ENCODE measurements at regions not wholly inside any gene's neighbourhood (a gene's known extent, or its start where the extent isn't known, plus 50 kb on each side); places are given as distances from the start of the nearest gene placed in this dataset.
"Not testable (repeated sequence)": the region's sequence is repeated elsewhere in the genome, so short reads cannot be mapped to it uniquely, and the experiment has no call there.

GRCh38 chr7:80026766-80027165, 107.9 kb upstream of the GNAI1 start:
- intact Hi-C loops (cut with DNase I), result no loop called here
- no peaks in the 10 kb centered on the region for H3K36me3 ChIP-seq
- 72% methylated on average over 4 of the region's 4 CpGs for WGBS
- H3K27me3 ChIP-seq (replicated peaks; ENCODE audit: insufficient read depth), result no peaks in the 10 kb centered on the region
- TF ChIP-seq CTCF (IDR thresholded peaks at IDR 0.05) (no peak), POLR2A (IDR thresholded peaks at IDR 0.05) (no peak), POLR2AphosphoS5 (IDR thresholded peaks at IDR 0.05) (no peak)
- DNase-seq (ENCODE audit: low spot score), result no peak
- no peaks in the 10 kb centered on the region for H3K9me3 ChIP-seq
- no peak overlapping the region for H3K4me3 ChIP-seq
- no peaks in the 10 kb centered on the region for H3K4me1 ChIP-seq (replicated peaks)
- no peak overlapping the region for H3K27ac ChIP-seq

- H3K36me3 ChIP-seq; H3K27me3 ChIP-seq (replicated peaks; ENCODE audit: insufficient read depth); DNase-seq (ENCODE audit: low spot score); intact Hi-C loops (cut with DNase I); H3K9me3 ChIP-seq; H3K4me3 ChIP-seq; H3K4me1 ChIP-seq (replicated peaks); H3K27ac ChIP-seq: not testable (repeated sequence)
- 48% methylated on average over 5 of the region's 5 CpGs for WGBS
Measured at GRCh38 chr7:80020277-80020676, 114.4 kb upstream of the GNAI1 start.

- not testable (repeated sequence) for DNase-seq (ENCODE audit: low spot score)
Measured at GRCh38 chr7:80019809-80020207, 114.8 kb upstream of the GNAI1 start.

GRCh38 chr7:80018941-80019808, 115.5 kb upstream of the GNAI1 start:
- no peaks in the 10 kb centered on the region for H3K9me3 ChIP-seq
- H3K4me3 ChIP-seq, result no peak overlapping the region
- intact Hi-C loops (cut with DNase I), result no loop called here
- TF ChIP-seq POLR2AphosphoS5 (IDR thresholded peaks at IDR 0.05) (no peak), POLR2A (IDR thresholded peaks at IDR 0.05) (no peak), CTCF (IDR thresholded peaks at IDR 0.05) (peak; percentile 22 to 64 (median 45))
- no peak overlapping the region for H3K27ac ChIP-seq
- no peaks in the 10 kb centered on the region for H3K36me3 ChIP-seq
- no peaks in the 10 kb centered on the region for H3K27me3 ChIP-seq (replicated peaks; ENCODE audit: insufficient read depth)
- WGBS, result 33% methylated on average over 9 of the region's 9 CpGs
- DNase-seq (ENCODE audit: low spot score), result no peak
- H3K4me1 ChIP-seq (replicated peaks), result no peaks in the 10 kb centered on the region

More at GRCh38 chr7:80019809-80020207, 114.8 kb upstream of the GNAI1 start:
- H3K27ac ChIP-seq; H3K4me1 ChIP-seq (replicated peaks); intact Hi-C loops (cut with DNase I); H3K36me3 ChIP-seq; H3K27me3 ChIP-seq (replicated peaks; ENCODE audit: insufficient read depth); H3K4me3 ChIP-seq; H3K9me3 ChIP-seq: not testable (repeated sequence)
- WGBS, result 89% methylated on average over 4 of the region's 4 CpGs

- 58% methylated on average over 2 of the region's 2 CpGs for WGBS
- Histone ChIP-seq H3K4me3 (no peak overlapping the region), H3K4me1 (replicated peaks) (no peaks in the 10 kb centered on the region), H3K27me3 (replicated peaks; ENCODE audit: insufficient read depth) (no peaks in the 10 kb centered on the region), H3K27ac (no peak overlapping the region), H3K36me3 (no peaks in the 10 kb centered on the region), H3K9me3 (no peaks in the 10 kb centered on the region)
- TF ChIP-seq POLR2AphosphoS5 (IDR thresholded peaks at IDR 0.05) (no peak), CTCF (IDR thresholded peaks at IDR 0.05) (no peak)
- intact Hi-C loops (cut with DNase I), result no loop called here
- no peak for DNase-seq (ENCODE audit: low spot score)
Measured at GRCh38 chr7:80017101-80017698, 117.4 kb upstream of the GNAI1 start.

- intact Hi-C loops (cut with DNase I), result no loop called here
Measured at GRCh38 chr7:80014511-80014910, 120.1 kb upstream of the GNAI1 start.

More at GRCh38 chr7:80014511-80014910, 120.1 kb upstream of the GNAI1 start:
- no peaks in the 10 kb centered on the region for H3K4me1 ChIP-seq (replicated peaks)
- WGBS, result 83% methylated on average over 2 of the region's 2 CpGs
- H3K9me3 ChIP-seq, result no peaks in the 10 kb centered on the region
- TF ChIP-seq CTCF (IDR thresholded peaks at IDR 0.05) (no peak), POLR2A (IDR thresholded peaks at IDR 0.05) (no peak), POLR2AphosphoS5 (IDR thresholded peaks at IDR 0.05) (no peak)
- DNase-seq (ENCODE audit: low spot score), result no peak
- no peak overlapping the region for H3K4me3 ChIP-seq
- no peak overlapping the region for H3K27ac ChIP-seq
- H3K36me3 ChIP-seq, result no peaks in the 10 kb centered on the region
- no peaks in the 10 kb centered on the region for H3K27me3 ChIP-seq (replicated peaks; ENCODE audit: insufficient read depth)

All from prostate gland (tissue), 2 donors.